ENCODE measurements at regions not wholly inside any gene's neighbourhood (a gene's known extent, or its start where the extent isn't known, plus 50 kb on each side); places are given as distances from the start of the nearest gene placed in this dataset.

DNA sequence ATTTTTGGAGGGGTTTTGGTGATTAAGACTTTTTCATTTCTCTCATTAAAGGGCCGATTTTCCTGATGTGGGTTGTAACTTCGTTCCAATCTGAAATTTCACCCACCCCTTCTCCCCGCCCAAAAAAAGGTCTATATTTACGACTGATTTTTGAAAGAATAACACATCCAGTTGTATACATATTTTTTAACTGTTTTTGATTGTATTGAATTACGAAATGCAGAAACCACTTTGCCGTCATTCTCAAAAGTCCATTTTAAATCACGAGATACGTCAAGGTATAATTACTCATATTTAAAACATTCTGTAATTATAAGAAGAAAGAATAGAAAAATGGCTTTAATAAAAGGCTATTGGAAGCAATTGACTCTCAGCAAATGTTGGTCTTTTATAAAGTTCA, 520.7 kb downstream of the MED13L start:
- no peak for DNase-seq
- no peak overlapping the region for H3K4me2 ChIP-seq (replicated peaks; ENCODE audit: extremely low read depth, low read length, poor library complexity, severe bottlenecking)
- peaks cover 10 to 15% of the 10 kb centered on the region in 2 donors for H3K27me3 ChIP-seq (ENCODE audit: control insufficient read depth in 2 of 2, insufficient read depth in 2 of 2, low read length in 2 of 2)
- Mint-ChIP-seq H3K4me3 (peak overlapping the region in 1 of 2 donors; percentile 46), H3K27ac (no peak overlapping the region), H3K36me3 (no peaks in the 10 kb centered on the region), H3K4me1 (no peaks in the 10 kb centered on the region), H3K9me3 (no peaks in the 10 kb centered on the region), H3K27me3 (ENCODE audit: low read depth in 3 of 3) (peaks cover 7 to 15% (median 10%) of the 10 kb centered on the region in 3 donors)
- intact Hi-C loops (cut with micrococcal nuclease) = loop anchor here in 1 of 2 donors (10.0 kb wide), 1 partner anchor 1092 kb away; no protein-coding TSS in a partner anchor
- TF ChIP-seq, protein P1, sequence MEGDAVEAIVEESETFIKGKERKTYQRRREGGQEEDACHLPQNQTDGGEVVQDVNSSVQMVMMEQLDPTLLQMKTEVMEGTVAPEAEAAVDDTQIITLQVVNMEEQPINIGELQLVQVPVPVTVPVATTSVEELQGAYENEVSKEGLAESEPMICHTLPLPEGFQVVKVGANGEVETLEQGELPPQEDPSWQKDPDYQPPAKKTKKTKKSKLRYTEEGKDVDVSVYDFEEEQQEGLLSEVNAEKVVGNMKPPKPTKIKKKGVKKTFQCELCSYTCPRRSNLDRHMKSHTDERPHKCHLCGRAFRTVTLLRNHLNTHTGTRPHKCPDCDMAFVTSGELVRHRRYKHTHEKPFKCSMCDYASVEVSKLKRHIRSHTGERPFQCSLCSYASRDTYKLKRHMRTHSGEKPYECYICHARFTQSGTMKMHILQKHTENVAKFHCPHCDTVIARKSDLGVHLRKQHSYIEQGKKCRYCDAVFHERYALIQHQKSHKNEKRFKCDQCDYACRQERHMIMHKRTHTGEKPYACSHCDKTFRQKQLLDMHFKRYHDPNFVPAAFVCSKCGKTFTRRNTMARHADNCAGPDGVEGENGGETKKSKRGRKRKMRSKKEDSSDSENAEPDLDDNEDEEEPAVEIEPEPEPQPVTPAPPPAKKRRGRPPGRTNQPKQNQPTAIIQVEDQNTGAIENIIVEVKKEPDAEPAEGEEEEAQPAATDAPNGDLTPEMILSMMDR (IDR thresholded peaks at IDR 0.05) = no peak
- no peaks in the 10 kb centered on the region for H3K36me3 ChIP-seq (replicated peaks in 1 of 2; ENCODE audit: control insufficient read depth in 1 of 2, insufficient read depth in 2 of 2, low read length in 2 of 2)
- no peaks in the 10 kb centered on the region for H3K4me1 ChIP-seq (ENCODE audit: control insufficient read depth in 1 of 2, insufficient read depth in 2 of 2, low read length in 2 of 2)
- no peaks in the 10 kb centered on the region for H4K20me1 ChIP-seq (ENCODE audit: insufficient read depth, low read length)
- WGBS (ENCODE audit: insufficient coverage) = no CpG with 5 or more reads among the region's 8 CpGs
- H3K9me3 ChIP-seq (replicated peaks in 1 of 2; ENCODE audit: control insufficient read depth in 1 of 2, insufficient read depth in 1 of 2, low read length in 2 of 2) = no peaks in the 10 kb centered on the region
- no peak overlapping the region for H3K4me3 ChIP-seq (replicated peaks in 1 of 3; ENCODE audit: low read depth in 2 of 3, low read length in 3 of 3)
- H3K79me2 ChIP-seq (ENCODE audit: insufficient read depth, low read length) = no peaks in the 10 kb centered on the region
- H3K9ac ChIP-seq (ENCODE audit: insufficient read depth, low read length, poor library complexity, severe bottlenecking) = no peak overlapping the region
- no peak overlapping the region for H3K27ac ChIP-seq (ENCODE audit: low read depth in 1 of 2, low read length in 2 of 2)
- H2AFZ ChIP-seq (ENCODE audit: insufficient read depth, low read depth, low read length, poor library complexity, severe bottlenecking) = no peak overlapping the region

DNA sequence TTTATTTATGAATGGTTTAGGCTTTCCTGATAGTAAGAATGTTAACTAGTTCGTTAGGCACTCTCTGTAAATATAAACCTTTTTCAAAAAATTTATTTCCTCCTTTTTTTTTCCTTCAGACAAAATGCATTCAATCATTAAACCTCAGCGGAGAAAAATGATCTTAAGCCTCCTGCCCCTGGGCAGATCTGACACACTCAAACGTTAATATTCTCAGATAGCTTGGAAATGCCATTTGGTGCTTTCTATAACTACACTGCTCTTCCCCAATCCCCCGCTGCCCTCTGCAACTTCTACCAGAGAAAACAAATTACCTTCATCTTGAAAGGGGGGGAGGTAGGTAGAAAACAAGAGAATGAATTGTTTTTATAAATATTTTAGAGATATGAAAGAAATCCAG, 521.2 kb downstream of the MED13L start:
- no peaks in the 10 kb centered on the region for H3K9me3 Mint-ChIP-seq

More for the DNA sequence above, 521.2 kb downstream of the MED13L start:
- Mint-ChIP-seq H3K36me3 (no peaks in the 10 kb centered on the region), H3K4me3 (no peak overlapping the region), H3K4me1 (no peaks in the 10 kb centered on the region), H3K27ac (no peak overlapping the region), H3K27me3 (ENCODE audit: low read depth in 3 of 3) (peaks cover 7 to 17% (median 10%) of the 10 kb centered on the region in 3 donors)
- Histone ChIP-seq H3K27me3 (ENCODE audit: control insufficient read depth in 2 of 2, insufficient read depth in 2 of 2, low read length in 2 of 2) (peaks cover 10 to 15% of the 10 kb centered on the region in 2 donors), H3K36me3 (replicated peaks in 1 of 2; ENCODE audit: control insufficient read depth in 1 of 2, insufficient read depth in 2 of 2, low read length in 2 of 2) (no peaks in the 10 kb centered on the region), H3K27ac (ENCODE audit: low read depth in 1 of 2, low read length in 2 of 2) (no peak overlapping the region), H3K9me3 (replicated peaks in 1 of 2; ENCODE audit: control insufficient read depth in 1 of 2, insufficient read depth in 1 of 2, low read length in 2 of 2) (no peaks in the 10 kb centered on the region), H3K4me3 (replicated peaks in 1 of 3; ENCODE audit: low read depth in 2 of 3, low read length in 3 of 3) (no peak overlapping the region), H3K79me2 (ENCODE audit: insufficient read depth, low read length) (no peaks in the 10 kb centered on the region), H3K4me2 (replicated peaks; ENCODE audit: extremely low read depth, low read length, poor library complexity, severe bottlenecking) (no peak overlapping the region), H4K20me1 (ENCODE audit: insufficient read depth, low read length) (no peaks in the 10 kb centered on the region), H3K4me1 (ENCODE audit: control insufficient read depth in 1 of 2, insufficient read depth in 2 of 2, low read length in 2 of 2) (no peaks in the 10 kb centered on the region), H2AFZ (ENCODE audit: insufficient read depth, low read depth, low read length, poor library complexity, severe bottlenecking) (no peak overlapping the region), H3K9ac (ENCODE audit: insufficient read depth, low read length, poor library complexity, severe bottlenecking) (no peak overlapping the region)
- 64% methylated on average over 1 of the region's 4 CpGs for WGBS (ENCODE audit: insufficient coverage)
- TF ChIP-seq, protein P1 (IDR thresholded peaks at IDR 0.05) = no peak
- no peak for DNase-seq
- intact Hi-C loops (cut with micrococcal nuclease) = loop anchor here in 1 of 2 donors (10.0 kb wide), 1 partner anchor 1091 kb away; no protein-coding TSS in a partner anchor
